HUES64 (cell line): ENCODE measurements at regions not wholly inside any gene's neighbourhood (a gene's known extent, or its start where the extent isn't known, plus 50 kb on each side); places are given as distances from the start of the nearest gene placed in this dataset.

Source experiments
- H3K27ac ChIP-seq: 2 replicates; pipeline ENCODE4 v1.7.0; 2013; ENCODE audit warnings: low read depth, low read length, inconsistent platforms
- H3K27me3 ChIP-seq: 2 replicates; pipeline ENCODE4 v1.6.1; 2013; ENCODE audit warnings: mild to moderate bottlenecking, low read length; ENCODE audit not compliant: insufficient read depth
- H3K36me3 ChIP-seq: 2 replicates; pipeline ENCODE4 v1.6.1; 2013; ENCODE audit warnings: mild to moderate bottlenecking, low read length; ENCODE audit not compliant: insufficient read depth
- H3K4me1 ChIP-seq: 2 replicates; pipeline ENCODE4 v1.6.1; 2013; ENCODE audit warnings: mild to moderate bottlenecking, low read length, moderate library complexity; ENCODE audit not compliant: insufficient read depth
- H3K4me3 ChIP-seq: 2 replicates; pipeline ENCODE4 v1.5.1; 2013; ENCODE audit warnings: mild to moderate bottlenecking, low read length, moderate library complexity
- H3K9ac ChIP-seq: 2 replicates; pipeline ENCODE4 v1.6.1; 2013; ENCODE audit warnings: mild to moderate bottlenecking, low read depth, low read length
- H3K9me3 ChIP-seq: 2 replicates; pipeline ENCODE4 v1.6.1; 2013; ENCODE audit warnings: low read depth, low read length; ENCODE audit not compliant: insufficient read depth
- WGBS: fragments of 150-250, 120-280 bp; methylation state at CpG from one replicate; pipeline ENCODE4 v1.1.7; 2013; ENCODE audit warnings: missing lambda C conversion rate; 5-methylcytosine and 5-hydroxymethylcytosine counted together

- Histone ChIP-seq H3K9me3 (no peaks in the 10 kb centered on the region), H3K4me1 (no peaks in the 10 kb centered on the region), H3K27me3 (no peaks in the 10 kb centered on the region), H3K9ac (no peak overlapping the region), H3K36me3 (no peaks in the 10 kb centered on the region), H3K4me3 (no peak overlapping the region), H3K27ac (no peak overlapping the region)
- WGBS, result 91% methylated on average over 6 of the region's 6 CpGs
Measured at GRCh38 chr6:109315341-109316110, 66.7 kb downstream of the CD164 start.

GRCh38 chr6:109314313-109314712 is 68.0 kb downstream of the CD164 start:
- H3K4me3 ChIP-seq, result no peak overlapping the region
- H3K9ac ChIP-seq, result no peak overlapping the region
- no peak overlapping the region for H3K27ac ChIP-seq
- no peaks in the 10 kb centered on the region for H3K4me1 ChIP-seq
- 94% methylated on average over 12 of the region's 12 CpGs for WGBS
- no peaks in the 10 kb centered on the region for H3K9me3 ChIP-seq
- H3K27me3 ChIP-seq, result no peaks in the 10 kb centered on the region
- H3K36me3 ChIP-seq, result no peaks in the 10 kb centered on the region

- no peak overlapping the region for H3K4me3 ChIP-seq
- H3K4me1 ChIP-seq, result no peaks in the 10 kb centered on the region
- H3K27me3 ChIP-seq, result no peaks in the 10 kb centered on the region
- no peaks in the 10 kb centered on the region for H3K36me3 ChIP-seq
- no peaks in the 10 kb centered on the region for H3K9me3 ChIP-seq
- 92% methylated on average over 5 of the region's 5 CpGs for WGBS
- H3K9ac ChIP-seq, result no peak overlapping the region
- H3K27ac ChIP-seq, result no peak overlapping the region
Measured at GRCh38 chr6:109313139-109313538, 69.1 kb downstream of the CD164 start.

- Histone ChIP-seq H3K27ac (no peak overlapping the region), H3K36me3 (no peaks in the 10 kb centered on the region), H3K4me1 (no peaks in the 10 kb centered on the region), H3K27me3 (no peaks in the 10 kb centered on the region), H3K4me3 (no peak overlapping the region), H3K9me3 (no peaks in the 10 kb centered on the region), H3K9ac (no peak overlapping the region)
- WGBS, result 92% methylated on average over 2 of the region's 2 CpGs
Measured at GRCh38 chr6:109311471-109311870, 70.8 kb downstream of the CD164 start.

- H3K9me3 ChIP-seq, result no peaks in the 10 kb centered on the region
- H3K4me3 ChIP-seq, result no peak overlapping the region
- no peak overlapping the region for H3K27ac ChIP-seq
- H3K9ac ChIP-seq, result no peak overlapping the region
- no peaks in the 10 kb centered on the region for H3K27me3 ChIP-seq
- H3K36me3 ChIP-seq, result no peaks in the 10 kb centered on the region
- H3K4me1 ChIP-seq, result no peaks in the 10 kb centered on the region
- 92% methylated on average over 5 of the region's 5 CpGs for WGBS
Measured at GRCh38 chr6:109309917-109310316, 72.3 kb downstream of the CD164 start.

- Histone ChIP-seq H3K27ac (no peak overlapping the region), H3K36me3 (no peaks in the 10 kb centered on the region), H3K9ac (no peak overlapping the region), H3K27me3 (no peaks in the 10 kb centered on the region), H3K9me3 (no peaks in the 10 kb centered on the region), H3K4me1 (no peaks in the 10 kb centered on the region; the same call in 1 of the 2 replicates), H3K4me3 (no peak overlapping the region)
- WGBS, result 85% methylated on average over 5 of the region's 5 CpGs
Measured at GRCh38 chr6:109308018-109308492, 74.2 kb downstream of the CD164 start.

- Histone ChIP-seq H3K36me3 (no peaks in the 10 kb centered on the region), H3K9ac (no peak overlapping the region), H3K27ac (no peak overlapping the region), H3K27me3 (no peaks in the 10 kb centered on the region), H3K4me1 (no peaks in the 10 kb centered on the region; the same call in 1 of the 2 replicates), H3K4me3 (no peak overlapping the region), H3K9me3 (no peaks in the 10 kb centered on the region)
- 95% methylated on average over 2 of the region's 2 CpGs for WGBS
Measured at GRCh38 chr6:109306733-109307132, 75.5 kb downstream of the CD164 start.

- Histone ChIP-seq H3K9me3 (no peaks in the 10 kb centered on the region), H3K9ac (no peak overlapping the region), H3K36me3 (no peaks in the 10 kb centered on the region), H3K27me3 (no peaks in the 10 kb centered on the region), H3K4me1 (peaks cover 5% of the 10 kb centered on the region), H3K27ac (no peak overlapping the region), H3K4me3 (no peak overlapping the region)
Measured at GRCh38 chr6:109305028-109305427, 77.2 kb downstream of the CD164 start.

- peaks cover 5% of the 10 kb centered on the region for H3K4me1 ChIP-seq
- no peak overlapping the region for H3K9ac ChIP-seq
- H3K9me3 ChIP-seq, result no peaks in the 10 kb centered on the region
- H3K36me3 ChIP-seq, result no peaks in the 10 kb centered on the region
- no peaks in the 10 kb centered on the region for H3K27me3 ChIP-seq
- no peak overlapping the region for H3K27ac ChIP-seq
- WGBS, result 74% methylated on average over 3 of the region's 3 CpGs
- H3K4me3 ChIP-seq, result no peak overlapping the region
Measured at GRCh38 chr6:109304284-109305015, 77.8 kb downstream of the CD164 start.

- no peaks in the 10 kb centered on the region for H3K9me3 ChIP-seq
- no peaks in the 10 kb centered on the region for H3K27me3 ChIP-seq
- WGBS, result 90% methylated on average over 6 of the region's 6 CpGs
- H3K36me3 ChIP-seq, result no peaks in the 10 kb centered on the region
- H3K4me3 ChIP-seq, result no peak overlapping the region
- peaks cover 5% of the 10 kb centered on the region for H3K4me1 ChIP-seq
- H3K9ac ChIP-seq, result no peak overlapping the region
- H3K27ac ChIP-seq, result no peak overlapping the region
Measured at GRCh38 chr6:109303640-109304283, 78.5 kb downstream of the CD164 start.

GRCh38 chr6:109303164-109303563 is 79.1 kb downstream of the CD164 start:
- Histone ChIP-seq H3K27ac (no peak overlapping the region), H3K9me3 (no peaks in the 10 kb centered on the region), H3K36me3 (no peaks in the 10 kb centered on the region), H3K4me1 (peaks cover 8% of the 10 kb centered on the region), H3K27me3 (no peaks in the 10 kb centered on the region), H3K9ac (no peak overlapping the region), H3K4me3 (no peak overlapping the region)
- WGBS, result 95% methylated on average over 4 of the region's 4 CpGs
